ENCODE measurements at regions not wholly inside any gene's neighbourhood (a gene's known extent, or its start where the extent isn't known, plus 50 kb on each side); places are given as distances from the start of the nearest gene placed in this dataset.

- H3K4me3 ChIP-seq (ENCODE audit: control insufficient read depth, low read depth, low read length): no peak overlapping the region
- TF ChIP-seq CTCF (conservative IDR thresholded peaks at IDR 0.05; ENCODE audit: control insufficient read depth, insufficient read depth, low read depth, low read length): no peak
- no peak for DNase-seq (ENCODE audit: low read depth)
Observed at GRCh38 chr20:12623870-12624269, 384.9 kb upstream of the SPTLC3 start.

DNA sequence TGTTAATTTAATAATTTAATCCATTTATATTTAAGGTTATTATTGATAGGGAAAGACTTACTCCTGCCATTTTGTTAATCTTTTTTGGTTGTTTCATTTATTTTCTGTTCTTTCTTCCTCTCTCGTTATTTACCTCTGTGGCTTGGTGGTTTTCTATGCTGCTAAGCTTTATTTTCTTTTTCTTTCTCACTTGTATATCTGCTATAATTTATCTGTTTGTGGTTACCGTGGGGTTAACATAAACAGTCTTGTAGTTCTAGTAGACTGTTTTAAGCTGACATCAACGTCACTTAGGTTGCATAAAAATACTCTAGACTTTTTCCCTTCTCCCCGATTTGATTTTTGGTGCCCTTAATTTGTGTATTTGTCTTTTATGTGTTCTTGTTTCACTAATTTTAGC lies 381.3 kb upstream of the SPTLC3 start:
- no peak for TF ChIP-seq CTCF (conservative IDR thresholded peaks at IDR 0.05; ENCODE audit: control insufficient read depth, insufficient read depth, low read depth, low read length)
- H3K4me3 ChIP-seq (ENCODE audit: control insufficient read depth, low read depth, low read length): no peak overlapping the region
- no peak for DNase-seq (ENCODE audit: low read depth)

DNA sequence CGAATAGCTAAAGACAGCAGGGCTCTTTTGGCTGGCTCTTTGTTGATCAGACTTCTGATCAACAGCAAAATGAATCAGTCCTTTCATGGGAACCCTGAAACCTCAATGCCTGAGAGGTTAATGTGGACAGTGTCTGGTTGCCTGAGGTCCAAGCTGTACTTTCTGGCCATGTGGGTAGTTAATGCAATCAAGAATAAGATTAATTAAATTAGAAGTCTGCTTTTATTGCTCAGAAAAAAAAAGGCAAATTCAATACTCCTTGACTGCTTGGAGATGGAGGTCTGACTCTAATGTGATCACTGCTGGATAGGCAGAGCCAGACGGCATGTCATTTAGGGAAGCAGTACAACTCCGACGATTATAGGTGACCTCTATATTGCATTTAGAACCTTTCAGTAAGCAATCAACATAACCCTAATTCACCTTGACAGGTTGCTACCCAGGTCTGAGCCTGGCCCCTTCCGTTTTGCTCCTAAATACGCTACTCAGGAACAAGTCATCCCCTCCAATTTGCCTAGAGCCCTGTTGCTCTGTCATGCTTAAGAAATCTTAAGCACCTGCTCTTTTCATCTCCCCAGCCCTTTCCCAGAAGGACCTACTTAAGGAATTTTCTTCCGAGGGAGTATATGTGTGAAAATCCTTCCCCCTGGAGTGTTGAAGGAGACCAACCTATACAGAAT lies 370.0 kb upstream of the SPTLC3 start:
- no peak for DNase-seq (ENCODE audit: low read depth)
- TF ChIP-seq CTCF (conservative IDR thresholded peaks at IDR 0.05; ENCODE audit: control insufficient read depth, insufficient read depth, low read depth, low read length): no peak
- H3K4me3 ChIP-seq (ENCODE audit: control insufficient read depth, low read depth, low read length): no peak overlapping the region

- no peak for DNase-seq (ENCODE audit: low read depth)
- TF ChIP-seq CTCF (conservative IDR thresholded peaks at IDR 0.05; ENCODE audit: control insufficient read depth, insufficient read depth, low read depth, low read length): no peak
Observed at GRCh38 chr20:12640251-12640650, 368.5 kb upstream of the SPTLC3 start.

GRCh38 chr20:12641619-12642018 lies 367.2 kb upstream of the SPTLC3 start:
- TF ChIP-seq CTCF (conservative IDR thresholded peaks at IDR 0.05; ENCODE audit: control insufficient read depth, insufficient read depth, low read depth, low read length): no peak
- no peak overlapping the region for H3K4me3 ChIP-seq (ENCODE audit: control insufficient read depth, low read depth, low read length)
- DNase-seq (ENCODE audit: low read depth): no peak

More at GRCh38 chr20:12640251-12640650, 368.5 kb upstream of the SPTLC3 start:
- H3K4me3 ChIP-seq (ENCODE audit: control insufficient read depth, low read depth, low read length): no peak overlapping the region

DNA sequence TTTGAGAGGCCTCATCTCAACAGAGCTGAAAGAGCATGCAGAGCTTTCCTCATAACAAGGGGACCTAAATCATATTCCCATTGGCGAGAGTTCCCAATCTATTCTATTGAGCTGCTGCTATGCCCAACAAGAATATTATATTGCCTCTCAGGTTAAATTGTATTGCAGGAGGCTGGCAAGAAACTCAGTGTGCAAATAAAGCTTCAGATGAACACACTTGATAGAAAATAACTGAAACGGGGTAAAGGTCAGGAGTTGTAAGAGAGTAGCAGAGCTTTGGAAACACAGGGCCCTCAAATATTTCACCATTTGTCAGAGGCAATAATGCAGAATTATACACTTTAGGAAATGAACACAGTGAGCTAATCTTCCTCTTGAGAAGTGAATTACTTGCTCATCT lies 364.3 kb upstream of the SPTLC3 start:
- no peak for TF ChIP-seq CTCF (conservative IDR thresholded peaks at IDR 0.05; ENCODE audit: control insufficient read depth, insufficient read depth, low read depth, low read length)
- no peak for DNase-seq (ENCODE audit: low read depth)
- no peak overlapping the region for H3K4me3 ChIP-seq (ENCODE audit: control insufficient read depth, low read depth, low read length)

GRCh38 chr20:12649234-12649633 lies 359.5 kb upstream of the SPTLC3 start:
- no peak overlapping the region for H3K4me3 ChIP-seq (ENCODE audit: control insufficient read depth, low read depth, low read length)
- no peak for DNase-seq (ENCODE audit: low read depth)
- TF ChIP-seq CTCF (conservative IDR thresholded peaks at IDR 0.05; ENCODE audit: control insufficient read depth, insufficient read depth, low read depth, low read length): no peak
